ENCODE measurements at regions not wholly inside any gene's neighbourhood (a gene's known extent, or its start where the extent isn't known, plus 50 kb on each side); places are given as distances from the start of the nearest gene placed in this dataset.
"Not testable (repeated sequence)": the region's sequence is repeated elsewhere in the genome, so short reads cannot be mapped to it uniquely, and the experiment has no call there.

DNA sequence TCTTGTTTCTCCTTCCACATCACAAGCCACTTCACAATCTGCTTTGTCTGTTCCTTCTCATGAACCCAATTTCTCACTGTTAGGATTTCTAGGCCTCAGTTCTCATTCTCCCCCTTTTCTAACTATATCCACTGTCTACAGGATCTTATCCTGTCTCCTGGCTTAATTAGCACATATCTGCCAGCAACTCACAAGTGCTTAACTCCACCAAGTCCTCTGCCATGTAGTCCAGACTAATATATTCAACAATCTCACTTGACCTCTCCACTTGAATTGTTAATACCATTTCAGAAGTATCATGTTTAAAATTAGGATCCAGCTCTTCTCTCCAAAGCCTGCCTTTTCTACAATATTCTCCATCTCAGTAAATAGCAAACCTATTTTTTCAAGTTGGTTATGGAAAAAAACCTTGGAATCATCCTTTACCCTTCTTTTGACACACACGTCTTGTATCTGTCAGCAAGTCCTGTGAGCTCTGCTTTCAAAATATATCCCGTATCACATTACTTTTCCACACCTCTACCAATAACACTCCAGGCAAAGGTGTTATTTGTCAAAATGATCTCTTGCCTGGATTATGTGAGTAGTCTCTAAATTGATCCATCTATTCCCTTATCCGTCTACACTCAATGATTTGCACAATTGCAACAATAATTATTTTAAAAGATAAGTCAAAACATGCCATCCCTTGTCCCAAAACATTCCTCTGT, 127.2 kb upstream of the SLIT2 start:
- DNase-seq (ENCODE audit: low read depth): no peak

DNA sequence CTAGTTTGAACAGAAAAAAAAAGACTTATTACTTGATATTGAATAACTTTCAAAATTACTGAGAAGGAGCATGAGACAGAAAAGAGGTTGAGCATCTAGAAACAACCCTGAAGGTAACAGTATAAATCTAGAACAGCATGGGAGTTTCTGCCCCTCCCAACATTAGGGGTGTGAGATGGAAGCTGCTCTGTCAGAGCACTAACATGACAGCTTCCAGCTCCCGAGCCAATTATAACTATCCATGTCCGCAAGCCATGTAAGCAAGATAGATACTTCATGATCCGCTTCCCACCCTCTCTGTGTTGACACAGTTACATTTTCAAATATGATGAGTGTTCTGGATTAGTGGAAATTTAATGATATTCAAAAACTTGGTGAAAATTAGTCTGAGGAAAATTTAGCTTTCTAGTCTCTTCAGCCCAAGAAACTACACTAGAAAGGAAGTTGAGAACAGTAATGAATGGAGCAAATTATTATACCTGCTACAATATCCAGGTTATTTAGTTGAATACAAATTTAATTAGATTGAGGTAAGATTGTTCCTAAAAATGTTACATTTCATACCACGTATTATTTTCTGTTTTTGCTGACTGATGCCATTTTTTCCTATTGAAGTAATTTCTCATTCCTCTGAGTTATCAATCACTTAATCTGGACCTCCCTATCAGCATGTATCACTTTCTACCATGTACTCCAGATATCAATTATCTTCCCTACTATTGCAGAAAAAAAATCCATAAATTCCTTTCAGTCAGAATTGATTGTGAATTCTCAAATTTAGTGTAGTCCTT, 129.3 kb upstream of the SLIT2 start:
- no peak for DNase-seq (ENCODE audit: low read depth)

DNA sequence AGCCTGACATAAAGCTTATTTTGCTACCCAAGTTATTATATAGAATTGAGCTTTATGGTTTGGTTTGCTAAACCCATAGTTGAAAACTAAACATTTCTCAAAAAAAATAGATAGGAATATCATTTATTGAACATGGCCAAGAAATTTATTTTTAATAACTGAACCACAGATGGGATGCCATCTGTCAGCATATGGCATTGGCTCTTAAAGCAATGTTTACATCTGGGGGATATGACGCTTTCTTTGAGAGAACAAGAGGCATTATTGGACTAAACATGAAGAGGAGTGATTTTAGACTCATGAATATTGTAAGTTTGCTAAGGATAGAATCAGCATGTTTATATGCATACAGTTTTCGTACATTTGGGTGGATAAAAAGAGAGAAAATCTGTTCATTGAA, 132.6 kb upstream of the SLIT2 start:
- DNase-seq (ENCODE audit: low read depth): no peak

DNA sequence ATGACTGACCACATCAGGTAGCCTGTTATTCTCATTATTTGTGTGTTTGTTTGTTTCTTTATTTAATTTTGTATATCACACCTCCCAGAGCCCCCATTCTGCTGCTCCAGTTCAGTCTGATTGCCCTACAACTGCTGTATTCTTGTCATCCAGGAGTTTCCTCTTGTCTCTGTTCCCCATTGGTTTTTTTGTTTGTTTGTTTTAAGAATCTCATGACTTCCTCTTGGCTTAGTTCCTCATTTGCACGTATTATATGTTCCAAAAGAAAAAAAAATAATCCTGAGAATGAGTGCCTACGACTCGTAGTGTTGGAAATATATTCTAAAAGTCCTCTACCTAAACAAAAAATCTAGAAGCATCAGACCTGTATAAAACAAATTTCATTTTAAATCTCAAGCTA, 142.3 kb upstream of the SLIT2 start:
- DNase-seq (ENCODE audit: low read depth): no peak

DNA sequence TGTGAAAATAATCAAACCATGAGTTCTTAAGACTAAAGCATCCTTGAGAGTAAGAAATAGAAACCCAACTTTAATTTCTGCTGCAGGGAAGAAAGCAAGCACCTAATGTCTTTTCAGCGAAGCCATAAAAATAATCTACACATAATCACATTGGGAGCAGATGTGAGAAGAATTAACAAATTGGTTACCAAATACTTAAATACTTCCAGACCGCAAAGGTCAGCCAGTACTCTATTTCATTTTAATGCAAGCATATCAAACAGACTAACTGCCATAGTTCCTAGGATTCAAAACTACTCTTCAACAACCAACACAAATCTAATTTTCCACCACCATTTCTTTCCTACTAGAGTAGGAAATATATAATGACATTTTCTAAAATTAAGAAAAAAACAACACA, 144.8 kb upstream of the SLIT2 start:
- no peak for DNase-seq (ENCODE audit: low read depth)

DNA sequence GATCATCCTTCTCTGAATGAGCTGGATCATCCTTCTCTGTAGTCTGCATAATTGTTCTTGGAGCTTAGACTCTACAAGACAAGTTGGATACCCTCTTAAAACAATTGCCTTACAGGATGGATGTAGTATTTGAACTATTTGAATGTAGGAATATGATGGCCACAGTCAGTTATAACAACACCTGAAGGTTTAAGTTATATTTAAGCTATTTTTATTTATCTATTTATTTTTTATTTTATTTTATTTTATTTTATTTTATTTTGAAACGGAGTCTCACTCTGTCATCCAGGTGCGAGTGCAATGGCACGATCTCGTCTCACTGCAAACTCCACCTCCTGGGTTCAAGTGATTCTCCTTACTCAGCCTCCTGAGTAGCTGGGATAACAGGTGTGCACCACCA, 149.9 kb upstream of the SLIT2 start:
- no peak for DNase-seq (ENCODE audit: low read depth)

DNA sequence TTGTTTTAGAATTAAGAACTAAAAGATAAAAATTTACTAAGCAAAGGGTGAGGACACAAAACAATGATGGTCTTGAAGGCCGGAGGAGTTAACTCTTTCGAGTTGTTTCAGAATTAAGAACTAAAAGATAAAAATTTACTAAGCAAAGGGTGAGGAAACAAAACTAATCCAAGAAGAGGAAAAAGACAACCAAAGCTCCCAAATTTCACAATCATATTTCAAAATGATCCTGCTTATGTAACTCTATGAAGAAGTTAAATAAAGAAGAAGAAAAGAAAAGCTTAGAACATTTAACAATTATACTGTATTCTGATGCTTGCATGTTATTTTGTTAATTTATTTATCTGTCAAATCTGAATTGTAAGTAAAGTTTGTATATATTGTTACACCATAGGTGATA, 154.8 kb upstream of the SLIT2 start:
- DNase-seq (ENCODE audit: low read depth): no peak

DNA sequence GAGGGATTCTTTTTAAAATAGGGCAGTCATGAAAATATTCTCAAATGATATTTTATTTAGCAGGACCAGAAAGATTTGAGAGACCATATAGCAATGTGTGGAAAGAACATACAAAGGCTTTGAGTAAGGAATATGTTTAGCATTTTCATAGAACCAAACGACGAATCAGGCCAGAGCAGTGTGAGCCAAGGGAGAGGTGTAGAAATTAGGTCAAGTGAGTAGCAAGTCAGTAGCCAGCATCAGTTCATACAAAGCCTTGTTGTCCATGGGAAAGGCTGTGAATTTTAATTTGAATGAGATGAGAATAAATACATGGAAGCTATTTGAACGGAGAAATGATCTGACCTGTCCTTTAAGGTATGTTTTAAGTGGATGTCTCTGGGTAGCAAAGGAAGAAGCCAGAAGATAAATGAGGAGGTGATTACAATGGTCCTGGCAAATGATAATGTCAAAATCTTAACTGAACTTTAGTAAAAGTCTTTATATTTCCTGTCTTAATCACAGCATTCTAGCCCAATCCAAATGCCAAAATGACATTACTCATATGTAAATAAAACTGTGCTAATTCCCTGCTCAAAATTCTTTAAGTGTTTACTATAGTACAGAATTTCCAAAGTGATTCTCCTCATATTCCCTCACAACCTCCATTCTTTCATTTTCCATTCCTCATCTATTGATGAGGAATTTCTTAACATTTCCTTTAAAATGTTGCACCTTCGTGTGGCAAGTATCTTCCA, 155.7 kb upstream of the SLIT2 start:
- no peak for DNase-seq (ENCODE audit: low read depth)

DNA sequence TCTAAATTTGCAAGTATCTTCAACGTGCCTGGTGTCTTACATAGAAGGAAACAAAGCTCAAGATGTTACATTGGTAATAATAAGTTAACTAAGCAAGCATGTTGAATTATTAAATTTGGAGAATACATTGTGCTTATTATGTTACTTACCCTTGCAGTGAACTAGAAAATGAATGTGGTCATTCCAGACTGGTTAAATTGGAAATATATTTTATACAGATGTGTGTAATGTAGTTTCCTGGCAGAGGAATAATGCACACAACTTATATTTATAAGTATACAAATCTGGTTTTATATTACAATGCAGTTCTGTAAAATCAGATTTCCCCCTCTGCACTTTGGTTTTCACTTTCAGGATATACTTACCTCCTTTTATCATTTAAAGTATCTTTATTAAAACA, 159.9 kb upstream of the SLIT2 start:
- DNase-seq (ENCODE audit: low read depth): no peak

DNA sequence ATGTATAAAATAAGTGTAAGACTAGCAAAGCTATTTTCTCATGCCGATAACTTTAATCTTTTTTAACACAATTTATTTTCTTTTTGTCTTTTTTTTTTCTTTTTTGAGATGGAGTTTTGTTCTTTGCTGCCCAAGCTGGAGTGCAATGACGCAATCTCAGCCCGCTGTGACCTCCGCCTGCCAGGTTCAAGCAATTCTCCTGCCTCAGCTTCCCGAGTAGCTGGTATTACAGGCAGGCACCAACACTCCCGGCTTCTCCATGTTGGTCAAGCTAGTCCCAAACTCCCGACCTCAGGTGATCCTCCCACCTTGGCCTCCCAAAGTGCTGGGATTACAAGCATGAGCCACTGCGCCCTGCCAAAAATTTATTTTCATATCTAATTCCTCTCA, 164.2 kb upstream of the SLIT2 start:
- DNase-seq (ENCODE audit: low read depth): no peak

DNA sequence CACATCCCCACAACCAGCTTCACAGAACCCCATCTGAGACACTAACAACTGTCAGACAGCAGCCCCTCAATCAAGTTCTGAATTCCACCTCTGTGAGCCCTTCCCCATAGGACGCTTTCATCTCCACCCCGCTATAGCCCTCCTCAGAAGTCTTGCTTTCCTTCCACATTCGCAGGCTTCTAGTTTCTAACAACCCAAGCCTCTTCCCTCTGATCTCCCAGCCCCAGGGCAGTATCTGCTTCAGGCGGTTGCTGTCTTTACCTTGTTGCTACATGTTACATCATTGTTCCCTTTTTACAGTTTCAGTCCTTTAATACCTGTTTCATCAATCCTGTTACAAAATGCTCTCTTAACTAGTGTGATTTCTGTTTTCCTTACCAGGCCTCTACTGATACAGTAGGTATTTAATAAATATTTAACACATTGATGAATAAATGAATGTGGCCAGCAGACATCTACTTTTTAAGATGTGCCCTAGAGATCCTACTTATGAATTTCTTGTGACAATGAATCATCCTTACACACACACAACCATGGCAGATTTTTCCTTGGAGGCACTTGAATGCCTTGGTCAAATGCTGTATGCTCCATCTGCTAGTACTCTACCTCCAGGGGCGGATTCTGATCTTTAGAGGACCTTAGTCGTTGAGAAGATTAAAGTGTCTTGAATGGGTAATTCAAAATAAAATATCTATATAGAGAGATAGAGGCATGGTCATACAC, 164.7 kb upstream of the SLIT2 start:
- no peak for DNase-seq (ENCODE audit: low read depth)

DNA sequence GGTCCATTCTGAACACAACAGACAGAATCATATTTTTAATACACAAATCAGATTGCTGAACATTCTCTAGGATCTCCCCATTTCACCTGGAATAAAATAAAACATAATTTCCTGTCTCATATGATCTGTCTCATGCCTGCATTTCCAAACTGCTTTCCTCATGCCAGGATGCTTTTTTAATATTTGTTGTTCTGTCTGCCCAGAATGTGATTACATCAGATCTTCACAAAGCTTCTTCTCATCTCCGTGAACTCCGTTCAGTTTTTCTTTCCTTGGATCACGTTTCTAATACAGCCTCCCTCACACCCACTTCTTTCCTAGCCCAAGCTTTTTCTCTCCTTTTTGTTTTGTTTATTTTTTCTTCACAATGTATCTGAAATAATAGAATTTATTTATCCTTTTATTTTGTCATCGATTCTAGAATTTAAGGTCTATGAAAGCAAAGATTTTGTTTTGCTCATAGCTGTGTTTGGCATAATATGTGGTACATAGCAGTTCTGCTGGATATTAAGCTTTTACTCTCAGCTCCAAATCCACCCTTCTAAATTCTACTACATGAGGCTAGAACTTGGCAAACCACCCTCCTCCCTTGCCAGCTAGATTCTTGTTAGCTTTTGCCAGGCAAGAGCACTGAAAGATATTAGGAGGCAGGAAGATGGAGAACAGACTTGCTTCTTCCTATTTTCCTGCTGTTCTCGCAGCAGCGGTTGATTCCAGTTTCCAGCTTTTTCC, 165.5 kb upstream of the SLIT2 start:
- no peak for DNase-seq (ENCODE audit: low read depth)

DNA sequence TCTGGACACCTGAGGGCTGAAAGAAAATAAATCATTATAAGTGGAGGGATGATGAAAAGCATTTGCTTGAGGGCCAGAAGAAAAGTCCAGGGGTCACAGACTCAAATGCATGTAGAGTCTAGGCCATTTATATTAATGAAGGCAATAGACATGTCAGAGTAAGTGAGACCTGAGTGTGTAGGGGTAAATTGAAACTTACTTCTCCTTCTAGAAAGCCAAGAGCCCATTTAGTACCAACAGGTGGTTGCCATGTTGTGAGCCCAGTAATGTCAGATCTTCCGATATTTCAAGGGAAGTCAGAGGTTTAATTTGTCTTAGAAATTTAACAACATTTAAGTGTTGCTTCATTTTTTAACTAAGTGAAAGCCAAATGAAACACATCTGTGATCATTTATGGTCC, 166.1 kb upstream of the SLIT2 start:
- DNase-seq (ENCODE audit: low read depth): no peak

DNA sequence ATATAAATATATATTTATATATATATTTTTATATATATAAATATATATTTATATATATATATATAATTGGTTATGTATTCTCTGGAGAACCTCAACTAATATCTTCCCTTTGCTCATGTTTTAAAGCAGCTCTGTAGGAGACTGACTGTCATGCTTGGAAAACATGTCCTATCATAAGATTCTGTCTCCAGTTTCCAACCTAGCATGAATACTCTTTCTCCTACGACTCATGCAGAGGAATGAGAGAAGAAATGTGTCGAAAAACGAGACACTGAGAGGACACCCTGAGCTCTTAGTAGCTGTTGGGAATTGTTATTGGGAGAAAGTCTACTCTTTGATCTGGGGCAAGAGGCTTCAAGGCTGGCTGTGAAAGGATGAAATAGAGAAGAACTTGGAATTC, 166.5 kb upstream of the SLIT2 start:
- DNase-seq (ENCODE audit: low read depth): no peak

DNA sequence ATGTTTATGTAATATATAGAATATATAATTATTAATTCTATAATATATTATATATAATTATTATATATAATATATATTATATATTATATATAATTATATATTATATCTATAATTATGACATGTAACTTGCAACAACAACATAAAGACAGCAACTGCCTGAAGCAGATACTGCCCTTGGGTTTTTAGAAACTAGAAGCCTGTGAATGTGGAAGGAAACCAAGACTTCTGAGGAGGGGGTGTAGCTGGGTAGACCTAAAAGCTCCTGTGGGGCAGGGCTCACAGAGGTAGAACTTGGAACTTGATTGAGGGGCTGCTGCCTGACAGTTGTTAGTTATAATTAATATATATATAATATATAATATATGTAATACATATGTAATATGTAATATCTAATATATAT, 167.2 kb upstream of the SLIT2 start:
- DNase-seq (ENCODE audit: low read depth): no peak

DNA sequence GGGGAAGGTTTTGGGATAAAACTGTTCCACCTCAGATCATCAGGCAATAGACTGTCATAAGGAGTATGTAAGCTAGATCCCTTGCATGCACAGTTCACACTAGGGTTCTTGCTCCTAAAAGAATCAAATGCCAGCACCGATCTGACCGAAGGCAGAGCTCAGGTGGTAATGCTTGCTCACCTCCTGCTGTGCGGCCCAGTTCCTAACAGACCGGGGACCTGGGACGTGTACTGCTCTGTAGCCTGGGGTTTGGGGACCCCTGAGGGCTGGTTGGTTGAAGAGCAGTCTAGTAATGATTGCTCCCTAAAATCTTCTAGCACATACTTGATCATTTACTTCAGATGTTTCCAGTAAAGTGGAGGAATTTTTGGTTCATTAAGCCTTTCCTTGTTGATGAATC, 173.1 kb upstream of the SLIT2 start:
- DNase-seq (ENCODE audit: low read depth): no peak

DNA sequence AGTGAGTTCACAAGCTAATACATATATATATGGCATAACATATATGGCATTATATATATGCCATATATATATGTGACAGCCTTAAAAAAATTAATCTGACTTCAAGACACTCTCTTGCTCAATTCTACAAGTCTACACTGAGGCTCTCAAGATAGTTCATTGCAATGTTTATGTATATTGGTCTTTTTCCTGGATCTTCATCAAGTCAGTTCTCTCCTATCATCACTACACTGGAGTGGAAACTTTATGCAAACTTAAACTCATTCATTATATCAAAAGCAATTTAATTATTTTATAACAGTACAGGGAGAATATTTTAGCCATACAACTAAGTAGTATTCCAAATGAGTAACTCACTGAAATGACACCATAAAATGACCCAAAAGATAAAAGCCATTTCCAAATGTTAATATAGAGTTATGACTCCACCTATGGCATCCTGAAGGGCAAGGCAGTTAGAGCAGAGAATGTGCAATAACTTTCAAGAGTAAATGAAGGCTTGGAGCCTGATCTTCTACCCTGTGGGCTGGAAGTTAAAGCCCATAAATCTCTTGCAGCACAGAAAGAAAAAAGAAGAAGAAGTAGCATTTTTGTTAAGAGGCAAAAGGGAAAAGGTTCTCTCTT, 176.3 kb upstream of the SLIT2 start:
- DNase-seq (ENCODE audit: low read depth): no peak

DNA sequence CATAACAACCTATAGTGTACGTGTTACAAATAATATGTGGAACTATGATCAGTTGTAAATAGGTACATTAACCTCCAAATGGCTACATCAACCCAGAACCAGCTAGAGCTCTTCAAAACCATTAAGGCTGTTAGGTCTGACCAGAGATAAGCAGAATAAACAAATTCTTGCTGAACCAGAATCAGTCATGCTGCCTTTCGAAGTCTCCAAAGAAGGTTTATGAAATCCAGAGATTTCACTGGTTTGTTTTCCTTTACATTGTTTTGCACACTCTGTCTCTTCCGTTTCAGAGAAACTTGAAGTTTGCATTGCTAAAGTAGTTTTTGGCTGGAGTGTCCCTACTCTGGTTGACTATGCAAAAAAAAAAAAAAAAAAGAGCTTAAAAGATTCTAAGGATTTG, 177.3 kb upstream of the SLIT2 start:
- DNase-seq (ENCODE audit: low read depth): no peak

DNA sequence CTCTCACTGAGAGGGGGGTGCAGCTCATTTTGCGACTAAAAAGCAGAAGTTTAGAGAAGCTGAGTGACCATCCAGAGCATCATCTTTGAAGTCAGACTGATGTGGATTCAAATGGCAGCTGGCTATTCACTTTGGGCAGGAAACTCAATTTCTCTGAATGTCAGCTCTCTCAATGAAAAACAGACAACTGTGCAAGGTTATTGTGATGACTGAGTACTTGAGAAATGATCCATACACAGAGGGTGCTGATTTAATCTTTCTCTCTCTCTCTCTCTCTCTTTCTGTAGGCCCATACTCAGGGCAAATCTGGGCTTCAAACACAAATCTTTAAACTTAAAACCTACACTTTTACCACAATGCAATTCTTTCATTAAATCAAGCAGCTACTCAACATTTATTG, 185.8 kb upstream of the SLIT2 start:
- DNase-seq (ENCODE audit: low read depth): no peak

DNA sequence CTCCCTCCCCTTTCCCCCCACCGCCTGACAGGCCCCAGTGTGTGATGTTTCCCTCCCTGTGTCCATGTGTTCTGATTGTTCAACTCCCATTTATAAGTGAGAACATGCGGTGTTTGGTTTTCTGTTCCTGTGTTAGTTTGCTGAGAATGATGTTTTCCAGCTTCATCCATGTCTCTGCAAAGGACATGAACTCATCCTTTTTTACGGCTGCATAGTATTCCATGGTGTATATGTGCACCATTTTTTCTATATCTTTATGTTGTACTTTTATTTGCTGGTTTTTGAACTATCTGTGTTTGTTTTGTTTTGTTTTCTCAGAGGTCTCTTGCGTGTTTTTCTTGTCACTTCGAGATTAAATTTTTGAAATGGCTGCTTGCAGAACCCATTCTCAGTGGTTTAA, 188.8 kb upstream of the SLIT2 start:
- not testable (repeated sequence) for DNase-seq (ENCODE audit: low read depth)

DNA sequence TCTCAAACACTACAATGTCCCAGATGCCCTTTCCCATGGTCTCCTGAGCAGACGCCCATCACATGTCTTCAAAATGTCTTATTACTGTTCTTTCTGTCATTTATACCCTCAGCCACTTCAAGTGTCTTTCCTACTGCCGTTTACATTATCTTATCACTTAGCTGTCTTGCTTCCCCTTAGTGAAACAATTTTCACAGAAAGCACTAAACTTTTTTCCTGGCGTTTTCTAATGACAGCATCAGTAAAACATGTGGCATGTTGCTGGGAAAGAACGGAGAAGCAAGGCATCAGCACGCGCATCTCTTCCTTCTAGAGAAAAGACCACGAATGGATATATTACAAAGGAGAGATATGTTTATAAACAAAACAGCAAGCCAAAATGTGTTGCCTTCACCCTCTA, 189.7 kb upstream of the SLIT2 start:
- no peak for DNase-seq (ENCODE audit: low read depth)
